ENCODE measurements at regions not wholly inside any gene's neighbourhood (a gene's known extent, or its start where the extent isn't known, plus 50 kb on each side); places are given as distances from the start of the nearest gene placed in this dataset.

DNA sequence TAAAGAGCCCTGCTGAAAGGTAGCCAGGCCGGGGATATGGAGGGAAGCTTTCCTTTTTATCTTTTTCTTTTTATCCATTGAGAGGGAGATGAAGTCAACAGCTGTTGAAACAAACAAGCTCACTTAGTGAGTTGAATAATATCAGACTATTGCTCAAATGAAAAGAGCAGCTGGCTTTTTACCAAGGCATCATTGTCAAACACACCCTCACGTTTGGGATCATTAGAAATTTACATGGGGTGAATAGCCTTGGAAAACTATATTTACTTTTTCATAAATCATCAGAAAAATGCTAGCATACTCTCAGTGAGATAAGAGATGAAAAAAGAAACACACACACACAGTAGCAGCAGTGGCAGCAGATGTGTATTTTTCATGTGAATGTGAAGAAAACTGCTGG is 71.5 kb upstream of the HNMT start:
- Histone ChIP-seq H3K9me3 (no peaks in the 10 kb centered on the region), H3K36me3 (no peaks in the 10 kb centered on the region), H3K27ac (no peak overlapping the region), H3K27me3 (no peaks in the 10 kb centered on the region), H3K4me3 (no peak overlapping the region), H3K4me1 (no peaks in the 10 kb centered on the region)
- DNase-seq: no peak
- TF ChIP-seq, protein P1, sequence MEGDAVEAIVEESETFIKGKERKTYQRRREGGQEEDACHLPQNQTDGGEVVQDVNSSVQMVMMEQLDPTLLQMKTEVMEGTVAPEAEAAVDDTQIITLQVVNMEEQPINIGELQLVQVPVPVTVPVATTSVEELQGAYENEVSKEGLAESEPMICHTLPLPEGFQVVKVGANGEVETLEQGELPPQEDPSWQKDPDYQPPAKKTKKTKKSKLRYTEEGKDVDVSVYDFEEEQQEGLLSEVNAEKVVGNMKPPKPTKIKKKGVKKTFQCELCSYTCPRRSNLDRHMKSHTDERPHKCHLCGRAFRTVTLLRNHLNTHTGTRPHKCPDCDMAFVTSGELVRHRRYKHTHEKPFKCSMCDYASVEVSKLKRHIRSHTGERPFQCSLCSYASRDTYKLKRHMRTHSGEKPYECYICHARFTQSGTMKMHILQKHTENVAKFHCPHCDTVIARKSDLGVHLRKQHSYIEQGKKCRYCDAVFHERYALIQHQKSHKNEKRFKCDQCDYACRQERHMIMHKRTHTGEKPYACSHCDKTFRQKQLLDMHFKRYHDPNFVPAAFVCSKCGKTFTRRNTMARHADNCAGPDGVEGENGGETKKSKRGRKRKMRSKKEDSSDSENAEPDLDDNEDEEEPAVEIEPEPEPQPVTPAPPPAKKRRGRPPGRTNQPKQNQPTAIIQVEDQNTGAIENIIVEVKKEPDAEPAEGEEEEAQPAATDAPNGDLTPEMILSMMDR (IDR thresholded peaks at IDR 0.05): no peak
- TF ChIP-seq POLR2A (IDR thresholded peaks at IDR 0.05): no peak
- WGBS (ENCODE audit: insufficient coverage, low coverage, low lambda C conversion rate, missing lambda C conversion rate): 36% methylated on average over 2 of the region's 2 CpGs
- no peak for ATAC-seq
- intact Hi-C loops (cut with DNase I): no loop called here

DNA sequence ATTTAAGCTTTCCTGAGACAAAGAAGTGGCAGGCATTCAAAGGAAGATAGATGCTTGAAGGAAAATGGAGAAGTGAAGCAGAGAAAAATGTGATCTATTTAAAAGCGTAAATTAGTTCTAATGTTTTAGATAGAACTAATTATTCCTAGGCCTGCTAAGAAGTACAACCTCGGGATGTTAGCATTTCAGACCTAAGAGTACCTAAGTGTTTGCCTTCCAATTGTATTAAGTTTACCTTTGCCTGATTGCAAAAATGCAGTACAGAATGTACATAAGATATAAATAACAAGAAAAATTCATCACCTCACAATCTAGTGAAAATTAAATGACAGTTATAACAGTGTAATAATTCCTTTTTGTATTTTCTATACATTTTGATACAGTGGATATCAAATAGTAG is 71.1 kb upstream of the HNMT start:
- no peaks in the 10 kb centered on the region for H3K9me3 ChIP-seq
- DNase-seq (no peak), ATAC-seq (no peak)
- H3K4me1 ChIP-seq: no peaks in the 10 kb centered on the region
- no peak overlapping the region for H3K27ac ChIP-seq
- intact Hi-C loops (cut with DNase I): no loop called here
- WGBS (ENCODE audit: insufficient coverage, low coverage, low lambda C conversion rate, missing lambda C conversion rate): 79% methylated on average over 2 of the region's 2 CpGs
- TF ChIP-seq POLR2A (IDR thresholded peaks at IDR 0.05): no peak
- TF ChIP-seq, protein P1 (IDR thresholded peaks at IDR 0.05): no peak
- no peaks in the 10 kb centered on the region for H3K27me3 ChIP-seq
- H3K36me3 ChIP-seq: no peaks in the 10 kb centered on the region
- H3K4me3 ChIP-seq: no peak overlapping the region

DNA sequence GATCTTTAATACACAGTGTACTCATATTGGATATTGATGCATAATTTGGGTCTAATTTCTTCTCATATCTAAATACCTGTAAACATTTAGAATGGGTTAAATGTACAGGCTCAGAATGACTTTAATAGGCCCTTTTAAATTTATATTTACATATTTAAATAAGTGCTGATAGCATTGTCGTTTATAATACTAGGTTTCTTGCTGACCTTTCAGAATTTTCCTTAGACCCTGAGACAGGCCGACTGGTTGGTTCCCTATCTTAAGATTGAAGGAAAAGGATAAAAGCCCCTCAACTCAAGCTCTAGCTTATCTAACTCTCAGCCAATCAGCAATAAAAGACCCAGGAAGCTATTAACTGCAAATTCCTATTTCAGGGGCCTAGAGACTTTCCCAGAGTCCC is 67.8 kb upstream of the HNMT start:
- H3K4me1 ChIP-seq: no peaks in the 10 kb centered on the region
- TF ChIP-seq POLR2A (IDR thresholded peaks at IDR 0.05): no peak
- TF ChIP-seq, protein P1 (IDR thresholded peaks at IDR 0.05): no peak
- WGBS (ENCODE audit: insufficient coverage, low coverage, low lambda C conversion rate, missing lambda C conversion rate): 50% methylated on average over 2 of the region's 2 CpGs
- no peak overlapping the region for H3K4me3 ChIP-seq
- H3K9me3 ChIP-seq: no peaks in the 10 kb centered on the region
- H3K27ac ChIP-seq: no peak overlapping the region
- intact Hi-C loops (cut with DNase I): no loop called here
- no peaks in the 10 kb centered on the region for H3K36me3 ChIP-seq
- no peak for DNase-seq
- H3K27me3 ChIP-seq: no peaks in the 10 kb centered on the region
- ATAC-seq: no peak

DNA sequence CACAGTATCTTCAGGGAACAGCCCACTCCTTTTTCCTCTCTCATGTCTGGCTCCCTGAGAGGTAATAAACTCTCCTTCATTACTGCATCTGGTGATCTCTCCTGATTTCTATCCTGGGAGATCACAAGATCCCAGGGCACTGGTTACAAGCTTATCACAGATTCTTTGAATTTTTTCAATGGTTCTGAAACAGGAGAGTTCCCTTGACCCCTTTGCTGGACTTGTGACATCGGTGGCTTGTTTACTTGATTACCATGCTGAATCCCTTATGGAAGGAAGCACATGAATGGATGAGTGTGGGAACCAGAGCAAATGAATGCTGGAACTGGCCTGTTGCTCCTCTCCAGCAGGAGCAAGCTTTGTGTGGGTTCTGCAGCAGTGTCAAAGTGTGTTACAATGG is 67.2 kb upstream of the HNMT start:
- DNase-seq (no peak), ATAC-seq (no peak)
- no peak overlapping the region for H3K27ac ChIP-seq
- TF ChIP-seq POLR2A (IDR thresholded peaks at IDR 0.05): no peak
- TF ChIP-seq, protein P1 (IDR thresholded peaks at IDR 0.05): no peak
- H3K27me3 ChIP-seq: no peaks in the 10 kb centered on the region
- no peak overlapping the region for H3K4me3 ChIP-seq
- intact Hi-C loops (cut with DNase I): no loop called here
- no peaks in the 10 kb centered on the region for H3K4me1 ChIP-seq
- 36% methylated on average over 1 of the region's 1 CpG for WGBS (ENCODE audit: insufficient coverage, low coverage, low lambda C conversion rate, missing lambda C conversion rate)
- H3K36me3 ChIP-seq: no peaks in the 10 kb centered on the region
- no peaks in the 10 kb centered on the region for H3K9me3 ChIP-seq

All from right lobe of liver (tissue), 6 donors.